ENCODE measurements at regions not wholly inside any gene's neighbourhood (a gene's known extent, or its start where the extent isn't known, plus 50 kb on each side); places are given as distances from the start of the nearest gene placed in this dataset.

- DNase-seq: no peak
Measured at GRCh38 chr11:127252321-127252720, 251.8 kb upstream of the KIRREL3 start.

GRCh38 chr11:127249576-127249975 lies 249.0 kb upstream of the KIRREL3 start:
- DNase-seq: peak in 1 of 3 experiments; percentile 46

GRCh38 chr11:127248476-127248875 lies 247.9 kb upstream of the KIRREL3 start:
- no peak for DNase-seq

GRCh38 chr11:127247261-127247851 lies 246.8 kb upstream of the KIRREL3 start:
- peak in 2 of 3 experiments; percentile 33 to 91 for DNase-seq

GRCh38 chr11:127242676-127243075 lies 242.1 kb upstream of the KIRREL3 start:
- peak; percentile 17 to 59 (median 17) for DNase-seq

GRCh38 chr11:127238321-127238720 lies 237.8 kb upstream of the KIRREL3 start:
- no peak for DNase-seq

GRCh38 chr11:127236776-127237175 lies 236.2 kb upstream of the KIRREL3 start:
- no peak for DNase-seq

- no peak for DNase-seq
Measured at GRCh38 chr11:127233998-127234397, 233.4 kb upstream of the KIRREL3 start.

- no peak for DNase-seq
Measured at GRCh38 chr11:127230392-127230791, 229.8 kb upstream of the KIRREL3 start.

GRCh38 chr11:127226949-127227348 lies 226.4 kb upstream of the KIRREL3 start:
- DNase-seq: no peak

- no peak for DNase-seq
Measured at GRCh38 chr11:127226380-127226779, 225.8 kb upstream of the KIRREL3 start.

GRCh38 chr11:127225619-127226018 lies 225.0 kb upstream of the KIRREL3 start:
- DNase-seq: no peak

- DNase-seq: no peak
Measured at GRCh38 chr11:127224276-127224675, 223.7 kb upstream of the KIRREL3 start.

- no peak for DNase-seq
Measured at GRCh38 chr11:127223633-127224032, 223.1 kb upstream of the KIRREL3 start.

- DNase-seq: no peak
Measured at GRCh38 chr11:127223026-127223425, 222.5 kb upstream of the KIRREL3 start.

- DNase-seq: no peak
Measured at GRCh38 chr11:127219704-127220103, 219.1 kb upstream of the KIRREL3 start.

- DNase-seq: no peak
Measured at GRCh38 chr11:127218275-127218608, 217.7 kb upstream of the KIRREL3 start.

GRCh38 chr11:127217452-127218274 lies 217.1 kb upstream of the KIRREL3 start:
- DNase-seq: no peak

- no peak for DNase-seq
Measured at GRCh38 chr11:127205688-127206217, 205.2 kb upstream of the KIRREL3 start.

- no peak for DNase-seq
Measured at GRCh38 chr11:127203490-127203889, 202.9 kb upstream of the KIRREL3 start.

GRCh38 chr11:127202105-127202504 lies 201.5 kb upstream of the KIRREL3 start:
- no peak for DNase-seq

- no peak for DNase-seq
Measured at GRCh38 chr11:127199306-127199801, 198.8 kb upstream of the KIRREL3 start.

GRCh38 chr11:127195501-127196120 lies 195.0 kb upstream of the KIRREL3 start:
- DNase-seq: peak in 1 of 3 experiments; percentile 49

- no peak for DNase-seq
Measured at GRCh38 chr11:127194521-127194920, 194.0 kb upstream of the KIRREL3 start.
